HCT116 (cell line): ENCODE measurements at regions not wholly inside any gene's neighbourhood (a gene's known extent, or its start where the extent isn't known, plus 50 kb on each side); places are given as distances from the start of the nearest gene placed in this dataset.

ENCODE experiments used
- ATAC-seq: fragments of 200-7000 bp; cut with Tn5 transposase; 2 replicates; pipeline ENCODE4 v1.9.1; 2020; ENCODE audit warnings: mild to moderate bottlenecking, moderate library complexity
- BruUV-seq: library from RNA; stranded (reverse); fragments of 400-500 nt; replicated peaks from 2 replicates; lab custom pipeline; 2021; lab: Mats Ljungman, UMichigan
- CTCF ChIA-PET: fragments of 300-600 bp; sonication (Branson Sonifier 250); formaldehyde crosslinking; loops from one replicate; lab custom pipeline; 2021; ENCODE audit warnings: antibody characterized with exemption; lab: Charles Lee
- POLR2A ChIA-PET: fragments of 300-600, 350-600 bp; sonication (Branson Sonifier 250); formaldehyde crosslinking; loops from one replicate; lab custom pipeline; 2021; ENCODE audit warnings: antibody characterized with exemption; lab: Charles Lee
- RAD21 ChIA-PET, 2 experiments: fragments of 300-600 bp; sonication (Branson Sonifier 250); formaldehyde crosslinking; loops; one replicate each; lab custom pipeline; 2023; ENCODE audit warnings: low total read pairs in 2 of 2; ENCODE audit not compliant: uncharacterized antibody in 2 of 2, unreplicated experiment in 2 of 2, low non-redundant PET in 1 of 2; lab: Charles Lee
- DNase-seq: peaks from one replicate; pipeline ENCODE4 v3.0.0-alpha.2; 2010; ENCODE audit warnings: low read depth, low spot score
- H2AFZ ChIP-seq: fragments of 200-600 bp; shearing (Covaris generic), sonication (generic); 2 replicates; pipeline ENCODE4 v1.6.1; 2017; ENCODE audit warnings: low read depth, mixed run types, mixed read lengths, antibody characterized with exemption, low read length; ENCODE audit not compliant: poor library complexity, severe bottlenecking
- H3K27ac ChIP-seq: 2 replicates; pipeline ENCODE4 v1.5.1; 2012; ENCODE audit warnings: low read depth, low read length
- H3K27me3 ChIP-seq: fragments of 200-600 bp; sonication (generic); 2 replicates; pipeline ENCODE4 v1.6.1; 2016; ENCODE audit warnings: mixed run types, low read length, mixed read lengths; ENCODE audit not compliant: insufficient read depth
- H3K36me3 ChIP-seq, 2 experiments: fragments of 200-500 bp in 1 of 2; fragments of 200-600 bp in 1 of 2; sonication (Bioruptor generic) in 1 of 2; sonication (generic) in 1 of 2; 2 replicates each; pipeline versions ENCODE4 v1.5.1 to v1.6.1; 2014 to 2016; ENCODE audit warnings: low read length in 2 of 2, inconsistent platforms in 1 of 2, mixed read lengths in 1 of 2, mixed run types in 1 of 2; ENCODE audit not compliant: insufficient read depth in 2 of 2, control insufficient read depth in 1 of 2
- H3K4me1 ChIP-seq, 2 experiments: fragments of 200-600 bp in 1 of 2; sonication (generic) in 1 of 2; 2 replicates each; pipeline versions ENCODE4 v1.5.1 to v1.6.1; 2012 to 2017; ENCODE audit warnings: low read length in 2 of 2, inconsistent platforms in 1 of 2, mild to moderate bottlenecking in 1 of 2, mixed read lengths in 1 of 2, mixed run types in 1 of 2, moderate library complexity in 1 of 2; ENCODE audit not compliant: insufficient read depth in 2 of 2, control insufficient read depth in 1 of 2
- H3K4me2 ChIP-seq: fragments of 200-600 bp; sonication (generic); 2 replicates; pipeline ENCODE4 v1.6.1; 2017; ENCODE audit warnings: mixed run types, low read length, mixed read lengths
- H3K4me3 ChIP-seq, 2 experiments: fragments of 200-600 bp in 1 of 2; sonication (generic) in 1 of 2; replicated peaks in 1 of 2; 2 replicates each; pipeline ENCODE4 v1.5.1; 2011 to 2016; ENCODE audit warnings: low read length in 2 of 2, control low read depth in 1 of 2, low read depth in 1 of 2, mild to moderate bottlenecking in 1 of 2, mixed read lengths in 1 of 2, mixed run types in 1 of 2
- H3K79me2 ChIP-seq: fragments of 200-600 bp; sonication (generic); 2 replicates; pipeline ENCODE4 v1.6.1; 2017; ENCODE audit warnings: mild to moderate bottlenecking, mixed run types, low read length, moderate library complexity, mixed read lengths; ENCODE audit not compliant: insufficient read depth
- H3K9ac ChIP-seq: fragments of 200-600 bp; sonication (generic); 2 replicates; pipeline ENCODE4 v1.6.1; 2016; ENCODE audit warnings: low read length, mixed read lengths
- H3K9me2 ChIP-seq: fragments of 200-600 bp; sonication (generic), shearing (Covaris generic); 2 replicates; pipeline ENCODE4 v1.6.1; 2017; ENCODE audit warnings: mixed run types, mild to moderate bottlenecking, moderate library complexity; ENCODE audit not compliant: insufficient read depth
- H3K9me3 ChIP-seq, 2 experiments: fragments of 200-500 bp in 1 of 2; fragments of 200-600 bp in 1 of 2; sonication (Bioruptor generic) in 1 of 2; sonication (generic) in 1 of 2; 2 replicates each; pipeline ENCODE4 v1.6.1; 2014 to 2017; ENCODE audit warnings: low read length in 2 of 2, mixed read lengths in 2 of 2, inconsistent platforms in 1 of 2, low read depth in 1 of 2, mild to moderate bottlenecking in 1 of 2, mixed run types in 1 of 2, moderate library complexity in 1 of 2; ENCODE audit not compliant: control insufficient read depth in 1 of 2, insufficient read depth in 1 of 2
- H4K20me1 ChIP-seq: fragments of 200-600 bp; sonication (generic), shearing (Covaris generic); 2 replicates; pipeline ENCODE4 v1.6.1; 2017; ENCODE audit warnings: mixed run types, mild to moderate bottlenecking, moderate library complexity; ENCODE audit not compliant: insufficient read depth
- ATF3 ChIP-seq: IDR thresholded peaks from 2 replicates; pipeline ENCODE4 v1.6.1; 2012
- CBX3 ChIP-seq: IDR thresholded peaks from 2 replicates; pipeline ENCODE4 v1.6.1; 2012; ENCODE audit warnings: low read depth
- CTCF ChIP-seq, 3 experiments: fragments of 200-600 bp in 1 of 3; sonication (generic) in 1 of 3; IDR thresholded peaks in 2 of 3; conservative IDR thresholded peaks in 1 of 3; 2 replicates each; pipeline ENCODE4 v1.5.1; 2012 to 2017; ENCODE audit warnings: low read depth in 2 of 3, low read length in 2 of 3, antibody characterized with exemption in 1 of 3, borderline replicate concordance in 1 of 3, control low read depth in 1 of 3, mild to moderate bottlenecking in 1 of 3, mixed read lengths in 1 of 3, mixed run types in 1 of 3, moderate library complexity in 1 of 3; ENCODE audit not compliant: insufficient read depth in 1 of 3
- EGR1 ChIP-seq: IDR thresholded peaks from 2 replicates; pipeline ENCODE4 v1.6.1; 2012; ENCODE audit warnings: low read depth
- ELF1 ChIP-seq: IDR thresholded peaks from 2 replicates; pipeline ENCODE4 v1.6.1; 2012; ENCODE audit warnings: low read depth, borderline replicate concordance
- EZH2phosphoT487 ChIP-seq: fragments of 200-600 bp; IDR thresholded peaks from 2 replicates; pipeline ENCODE4 v1.6.1; 2018; ENCODE audit warnings: antibody characterized with exemption, borderline replicate concordance
- MAX ChIP-seq: IDR thresholded peaks from 2 replicates; pipeline ENCODE4 v1.6.1; 2012
- POLR2AphosphoS5 ChIP-seq: IDR thresholded peaks from 2 replicates; pipeline ENCODE4 v1.6.1; 2011; ENCODE audit warnings: mild to moderate bottlenecking, low read depth, low read length, moderate library complexity
- SRF ChIP-seq: IDR thresholded peaks from 2 replicates; pipeline ENCODE4 v1.6.1; 2012; ENCODE audit warnings: low read depth
- TCF7L2 ChIP-seq: IDR thresholded peaks from 2 replicates; pipeline ENCODE4 v1.7.0; 2011; ENCODE audit warnings: borderline replicate concordance, inconsistent platforms; ENCODE audit not compliant: insufficient read depth, insufficient read length; ENCODE audit errors: extremely low read depth
- intact Hi-C: fragments of 100-400 bp; cut with micrococcal nuclease; formaldehyde crosslinking; loops from 2 replicates; pipeline ENCODE4 v1.10.0; 2022

- ChIA-PET RAD21 (no interaction called here), CTCF (no interaction called here), POLR2A (no interaction called here)
- no peak for TF ChIP-seq ATF3
- no peak for TF ChIP-seq CTCF (IDR thresholded peaks at IDR 0.05 in 2 of 3, conservative IDR thresholded peaks at IDR 0.05 in 1 of 3; ENCODE audit: borderline replicate concordance in 1 of 3, insufficient read depth in 1 of 3, low read depth in 2 of 3, low read length in 2 of 3)
- no peak for TF ChIP-seq EGR1
- no peak for TF ChIP-seq TCF7L2
- TF ChIP-seq POLR2AphosphoS5, result no peak
- TF ChIP-seq ELF1, result no peak
- TF ChIP-seq SRF, result no peak
- no peak for TF ChIP-seq CBX3
- TF ChIP-seq EZH2phosphoT487, result no peak
- TF ChIP-seq MAX, result no peak
- H3K36me3 ChIP-seq, result no peaks in the 10 kb centered on the region
- BruUV-seq, result no TSS peak
- H4K20me1 ChIP-seq, result no peaks in the 10 kb centered on the region
- no peak overlapping the region for H3K4me2 ChIP-seq
- ATAC-seq (no peak), DNase-seq (no peak)
- H3K79me2 ChIP-seq, result no peaks in the 10 kb centered on the region
- H3K9me2 ChIP-seq, result no peaks in the 10 kb centered on the region
- H3K27me3 ChIP-seq, result no peaks in the 10 kb centered on the region
- no peak overlapping the region for H3K4me3 ChIP-seq
- peaks cover 0 to 14% of the 10 kb centered on the region in 2 experiments; a peak in 1 of 4 replicates for H3K9me3 ChIP-seq
- no peak overlapping the region for H3K27ac ChIP-seq
- no peak overlapping the region for H3K9ac ChIP-seq
- H3K4me1 ChIP-seq, result no peaks in the 10 kb centered on the region
- intact Hi-C loops, result no loop called here
- H2AFZ ChIP-seq, result no peak overlapping the region
These were observed 234.7 kb upstream of the FKBP1C start for GRCh38 chr6:62976566-62976965.
